HEK293 (cell line): ENCODE measurements at regions not wholly inside any gene's neighbourhood (a gene's known extent, or its start where the extent isn't known, plus 50 kb on each side); places are given as distances from the start of the nearest gene placed in this dataset.

Experiments
- TRIM28 ChIP-seq: IDR thresholded peaks from 2 replicates; pipeline ENCODE4 v1.6.1; 2011; ENCODE audit warnings: low read length, control low read depth, borderline replicate concordance
- TF ChIP-seq, protein P1 (sequence below): fragments of 450-650 bp; formaldehyde crosslinking; IDR thresholded peaks from 2 replicates; pipeline ENCODE4 v1.5.1; 2016; ENCODE audit warnings: missing biosample characterization, missing genetic modification characterization
- TF ChIP-seq, protein P2 (sequence below): fragments of 450-650 bp; formaldehyde crosslinking; IDR thresholded peaks from 2 replicates; pipeline ENCODE4 v1.5.1; 2016; ENCODE audit warnings: missing biosample characterization, missing genetic modification characterization

GRCh38 chr7:85573844-85574243 is 387.0 kb upstream of the SEMA3D start:
- TF ChIP-seq, protein P1, sequence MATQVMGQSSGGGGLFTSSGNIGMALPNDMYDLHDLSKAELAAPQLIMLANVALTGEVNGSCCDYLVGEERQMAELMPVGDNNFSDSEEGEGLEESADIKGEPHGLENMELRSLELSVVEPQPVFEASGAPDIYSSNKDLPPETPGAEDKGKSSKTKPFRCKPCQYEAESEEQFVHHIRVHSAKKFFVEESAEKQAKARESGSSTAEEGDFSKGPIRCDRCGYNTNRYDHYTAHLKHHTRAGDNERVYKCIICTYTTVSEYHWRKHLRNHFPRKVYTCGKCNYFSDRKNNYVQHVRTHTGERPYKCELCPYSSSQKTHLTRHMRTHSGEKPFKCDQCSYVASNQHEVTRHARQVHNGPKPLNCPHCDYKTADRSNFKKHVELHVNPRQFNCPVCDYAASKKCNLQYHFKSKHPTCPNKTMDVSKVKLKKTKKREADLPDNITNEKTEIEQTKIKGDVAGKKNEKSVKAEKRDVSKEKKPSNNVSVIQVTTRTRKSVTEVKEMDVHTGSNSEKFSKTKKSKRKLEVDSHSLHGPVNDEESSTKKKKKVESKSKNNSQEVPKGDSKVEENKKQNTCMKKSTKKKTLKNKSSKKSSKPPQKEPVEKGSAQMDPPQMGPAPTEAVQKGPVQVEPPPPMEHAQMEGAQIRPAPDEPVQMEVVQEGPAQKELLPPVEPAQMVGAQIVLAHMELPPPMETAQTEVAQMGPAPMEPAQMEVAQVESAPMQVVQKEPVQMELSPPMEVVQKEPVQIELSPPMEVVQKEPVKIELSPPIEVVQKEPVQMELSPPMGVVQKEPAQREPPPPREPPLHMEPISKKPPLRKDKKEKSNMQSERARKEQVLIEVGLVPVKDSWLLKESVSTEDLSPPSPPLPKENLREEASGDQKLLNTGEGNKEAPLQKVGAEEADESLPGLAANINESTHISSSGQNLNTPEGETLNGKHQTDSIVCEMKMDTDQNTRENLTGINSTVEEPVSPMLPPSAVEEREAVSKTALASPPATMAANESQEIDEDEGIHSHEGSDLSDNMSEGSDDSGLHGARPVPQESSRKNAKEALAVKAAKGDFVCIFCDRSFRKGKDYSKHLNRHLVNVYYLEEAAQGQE: no peak
- no peak for TF ChIP-seq TRIM28
- TF ChIP-seq, protein P2, sequence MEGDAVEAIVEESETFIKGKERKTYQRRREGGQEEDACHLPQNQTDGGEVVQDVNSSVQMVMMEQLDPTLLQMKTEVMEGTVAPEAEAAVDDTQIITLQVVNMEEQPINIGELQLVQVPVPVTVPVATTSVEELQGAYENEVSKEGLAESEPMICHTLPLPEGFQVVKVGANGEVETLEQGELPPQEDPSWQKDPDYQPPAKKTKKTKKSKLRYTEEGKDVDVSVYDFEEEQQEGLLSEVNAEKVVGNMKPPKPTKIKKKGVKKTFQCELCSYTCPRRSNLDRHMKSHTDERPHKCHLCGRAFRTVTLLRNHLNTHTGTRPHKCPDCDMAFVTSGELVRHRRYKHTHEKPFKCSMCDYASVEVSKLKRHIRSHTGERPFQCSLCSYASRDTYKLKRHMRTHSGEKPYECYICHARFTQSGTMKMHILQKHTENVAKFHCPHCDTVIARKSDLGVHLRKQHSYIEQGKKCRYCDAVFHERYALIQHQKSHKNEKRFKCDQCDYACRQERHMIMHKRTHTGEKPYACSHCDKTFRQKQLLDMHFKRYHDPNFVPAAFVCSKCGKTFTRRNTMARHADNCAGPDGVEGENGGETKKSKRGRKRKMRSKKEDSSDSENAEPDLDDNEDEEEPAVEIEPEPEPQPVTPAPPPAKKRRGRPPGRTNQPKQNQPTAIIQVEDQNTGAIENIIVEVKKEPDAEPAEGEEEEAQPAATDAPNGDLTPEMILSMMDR (tag by site-specific recombination): no peak
